Neuronal stem cell (in vitro differentiated cells): ENCODE measurements at regions not wholly inside any gene's neighbourhood (a gene's known extent, or its start where the extent isn't known, plus 50 kb on each side); places are given as distances from the start of the nearest gene placed in this dataset.

ENCODE experiments used
- DNase-seq: peaks from one replicate; pipeline ENCODE4 v3.0.0-alpha.2; 2013; ENCODE audit warnings: low spot score
- H2AFZ ChIP-seq: one replicate; pipeline ENCODE4 v1.6.1; 2013; ENCODE audit warnings: mild to moderate bottlenecking, low read length, inconsistent platforms
- H2AK5ac ChIP-seq: 2 replicates; pipeline ENCODE4 v1.6.1; 2013; ENCODE audit warnings: low read depth, mild to moderate bottlenecking, inconsistent platforms, low read length, moderate library complexity, mixed read lengths
- H2BK120ac ChIP-seq: 2 replicates; pipeline ENCODE4 v1.6.1; 2013; ENCODE audit warnings: low read depth, mild to moderate bottlenecking, inconsistent platforms, low read length, moderate library complexity, mixed read lengths
- H2BK12ac ChIP-seq: one replicate; pipeline ENCODE4 v1.6.1; 2013; ENCODE audit warnings: low read length, inconsistent platforms
- H2BK15ac ChIP-seq: 2 replicates; pipeline ENCODE4 v1.6.1; 2013; ENCODE audit warnings: mild to moderate bottlenecking, low read length, inconsistent platforms, mixed read lengths
- H2BK5ac ChIP-seq: one replicate; pipeline ENCODE4 v1.6.1; 2013; ENCODE audit warnings: inconsistent platforms, mild to moderate bottlenecking, low read length, moderate library complexity
- H3K14ac ChIP-seq: one replicate; pipeline ENCODE4 v1.6.1; 2013; ENCODE audit warnings: low read length, inconsistent platforms
- H3K18ac ChIP-seq: 2 replicates; pipeline ENCODE4 v1.6.1; 2013; ENCODE audit warnings: low read length, inconsistent platforms
- H3K23ac ChIP-seq: 2 replicates; pipeline ENCODE4 v1.6.1; 2013; ENCODE audit warnings: low read depth, mild to moderate bottlenecking, mixed read lengths, low read length, inconsistent platforms; ENCODE audit not compliant: poor library complexity
- H3K27ac ChIP-seq: replicated peaks from 3 replicates; pipeline ENCODE4 v1.5.1; 2013; ENCODE audit warnings: low read length, inconsistent platforms
- H3K27me3 ChIP-seq, 3 experiments: 2 replicates each; pipeline ENCODE4 v1.6.1; 2013; ENCODE audit warnings: low read length in 3 of 3, mild to moderate bottlenecking in 2 of 3, inconsistent platforms in 1 of 3, low read depth in 1 of 3, mixed read lengths in 1 of 3, moderate library complexity in 1 of 3; ENCODE audit not compliant: control insufficient read depth in 3 of 3, insufficient read depth in 3 of 3
- H3K36me3 ChIP-seq, 2 donors: replicated peaks in 1 of 2; 2 replicates each; pipeline ENCODE4 v1.6.1; 2013; ENCODE audit warnings: low read length in 2 of 2; ENCODE audit not compliant: control insufficient read depth in 2 of 2, insufficient read depth in 2 of 2
- H3K4ac ChIP-seq: 2 replicates; pipeline ENCODE4 v1.6.1; 2013; ENCODE audit warnings: inconsistent platforms, mild to moderate bottlenecking, low read length, moderate library complexity
- H3K4me1 ChIP-seq, 2 donors: 1 replicate in 1 of 2; 2 replicates in 1 of 2; pipeline ENCODE4 v1.6.1; 2013; ENCODE audit warnings: low read length in 2 of 2, low read depth in 1 of 2; ENCODE audit not compliant: control insufficient read depth in 2 of 2, insufficient read depth in 1 of 2
- H3K4me2 ChIP-seq: one replicate; pipeline ENCODE4 v1.6.1; 2013; ENCODE audit warnings: mild to moderate bottlenecking, low read length, inconsistent platforms; ENCODE audit not compliant: insufficient read depth, poor library complexity, severe bottlenecking
- H3K4me3 ChIP-seq, 2 donors: 2 replicates each; pipeline ENCODE4 v1.5.1; 2013; ENCODE audit warnings: low read length in 2 of 2, mild to moderate bottlenecking in 2 of 2, inconsistent platforms in 1 of 2, moderate library complexity in 1 of 2
- H3K79me1 ChIP-seq: one replicate; pipeline ENCODE4 v1.6.1; 2013; ENCODE audit warnings: low read depth, mild to moderate bottlenecking, inconsistent platforms, low read length, moderate library complexity
- H3K9ac ChIP-seq: one replicate; pipeline ENCODE4 v1.6.1; 2013; ENCODE audit warnings: mild to moderate bottlenecking, low read depth, low read length, inconsistent platforms; ENCODE audit not compliant: poor library complexity
- H3K9me3 ChIP-seq, 2 donors: replicated peaks in 1 of 2; 2 replicates each; pipeline versions ENCODE3 to v1.6.1; 2013; ENCODE audit warnings: low read length in 2 of 2, mild to moderate bottlenecking in 2 of 2, inconsistent platforms in 1 of 2, low read depth in 1 of 2, mixed read lengths in 1 of 2, moderate library complexity in 1 of 2; ENCODE audit not compliant: control insufficient read depth in 2 of 2, insufficient read depth in 1 of 2
- H4K8ac ChIP-seq: one replicate; pipeline ENCODE4 v1.6.1; 2013; ENCODE audit warnings: low read depth, mild to moderate bottlenecking, inconsistent platforms, low read length, moderate library complexity
- H4K91ac ChIP-seq: one replicate; pipeline ENCODE4 v1.6.1; 2013; ENCODE audit warnings: low read length, low read depth, mild to moderate bottlenecking, inconsistent platforms; ENCODE audit not compliant: poor library complexity
- WGBS, 2 donors: extraction: QIAGEN DNeasy Blood & Tissue Kit; methylation state at CpG; one replicate each; pipeline ENCODE4 v1.1.7; 2013; ENCODE audit warnings: missing lambda C conversion rate in 2 of 2, mixed read lengths in 1 of 2; ENCODE audit not compliant: insufficient read length in 2 of 2, insufficient replicate concordance in 1 of 2; ENCODE audit errors: extremely low coverage in 2 of 2; 5-methylcytosine and 5-hydroxymethylcytosine counted together

DNA sequence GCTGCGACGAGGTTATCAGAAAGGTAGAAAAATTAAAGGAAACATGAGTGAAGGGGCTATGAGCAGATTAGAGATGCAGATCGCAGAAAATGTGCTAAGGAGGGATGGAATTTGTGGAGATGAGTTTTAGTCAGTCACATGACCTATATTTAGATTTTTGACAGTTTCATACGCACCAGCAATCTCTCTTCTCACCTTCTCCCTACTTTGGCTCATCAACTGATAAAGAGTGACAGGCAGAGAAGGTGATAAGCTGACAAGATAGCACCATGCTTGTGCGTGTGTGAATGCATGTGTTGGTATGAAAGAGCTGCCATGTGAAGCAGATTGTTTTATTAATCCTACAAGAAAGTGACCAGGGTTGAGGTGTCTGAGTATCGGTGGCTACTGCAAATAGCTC is 252.6 kb downstream of the RAP2A start:
- Histone ChIP-seq H2BK12ac (no peak overlapping the region), H3K14ac (no peak overlapping the region), H3K9ac (no peak overlapping the region), H3K4me1 (no peaks in the 10 kb centered on the region), H4K91ac (no peak overlapping the region), H4K8ac (no peak overlapping the region), H3K23ac (no peak overlapping the region), H3K27me3 (no peaks in the 10 kb centered on the region), H3K4ac (no peak overlapping the region), H3K4me2 (no peak overlapping the region), H3K18ac (no peak overlapping the region), H2BK5ac (no peak overlapping the region), H3K79me1 (no peaks in the 10 kb centered on the region), H3K4me3 (no peak overlapping the region), H3K9me3 (no peaks in the 10 kb centered on the region), H3K27ac (no peak overlapping the region), H3K36me3 (no peaks in the 10 kb centered on the region), H2AFZ (no peak overlapping the region), H2BK120ac (no peak overlapping the region), H2AK5ac (no peak overlapping the region), H2BK15ac (no peak overlapping the region)
- no CpG with 5 or more reads among the region's 6 CpGs for WGBS, 2 donors
- no peak for DNase-seq

DNA sequence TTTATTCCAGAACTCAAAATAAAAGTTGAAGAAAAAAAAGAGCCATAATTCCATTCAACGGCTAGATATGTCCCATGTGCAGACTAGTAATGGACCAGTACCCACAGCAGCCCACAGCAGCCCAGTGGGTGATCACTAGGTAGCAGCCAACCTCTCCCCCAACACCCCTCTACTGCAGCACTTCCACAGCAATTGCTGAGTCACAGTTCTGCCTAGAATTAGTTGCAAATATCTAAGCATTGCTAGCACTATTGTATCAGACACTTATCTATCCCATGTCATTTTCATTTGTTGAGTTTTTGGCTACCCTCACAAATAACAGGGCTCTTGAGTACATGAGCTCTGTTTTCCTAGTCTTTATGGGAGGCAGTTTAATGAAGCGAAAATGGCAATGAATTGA is 258.7 kb downstream of the RAP2A start:
- no peaks in the 10 kb centered on the region for H3K4me1 ChIP-seq
- no peak overlapping the region for H4K91ac ChIP-seq
- H4K8ac ChIP-seq, result no peak overlapping the region
- H2AK5ac ChIP-seq, result no peak overlapping the region
- no peak overlapping the region for H2BK5ac ChIP-seq
- H3K79me1 ChIP-seq, result no peaks in the 10 kb centered on the region
- H3K14ac ChIP-seq, result no peak overlapping the region
- H3K4ac ChIP-seq, result no peak overlapping the region
- H3K23ac ChIP-seq, result no peak overlapping the region
- no peaks in the 10 kb centered on the region for H3K36me3 ChIP-seq
- H2BK12ac ChIP-seq, result no peak overlapping the region
- no CpG with 5 or more reads among the region's 2 CpGs for whole genome bisulfite sequencing, 2 donors
- H3K9ac ChIP-seq, result no peak overlapping the region
- H3K4me2 ChIP-seq, result no peak overlapping the region
- H3K9me3 ChIP-seq, result no peaks in the 10 kb centered on the region
- no peaks in the 10 kb centered on the region for H3K27me3 ChIP-seq
- H2AFZ ChIP-seq, result no peak overlapping the region
- no peak overlapping the region for H3K18ac ChIP-seq
- no peak overlapping the region for H2BK15ac ChIP-seq
- no peak overlapping the region for H3K27ac ChIP-seq
- H2BK120ac ChIP-seq, result no peak overlapping the region
- H3K4me3 ChIP-seq, result no peak overlapping the region
- no peak for DNase-seq

DNA sequence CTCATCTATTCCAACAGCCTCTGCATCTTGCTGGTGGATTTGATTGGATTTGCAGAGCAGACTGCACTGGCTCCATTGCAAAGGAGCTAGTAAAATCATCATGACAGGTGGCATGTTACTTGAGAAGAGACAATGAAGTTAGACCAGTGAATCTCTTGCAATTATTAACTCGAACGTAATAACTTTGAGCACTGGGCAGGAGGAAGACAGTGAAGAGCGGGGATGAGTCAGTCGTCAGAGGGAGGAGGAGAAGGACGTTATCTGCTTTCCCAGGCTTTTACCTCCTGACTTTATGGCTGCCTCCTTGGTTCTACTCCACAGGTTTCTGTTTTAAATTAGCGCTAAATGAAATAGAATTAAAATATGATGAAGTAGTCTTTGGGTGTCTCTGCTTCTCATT is 257.8 kb upstream of the IPO5 start:
- Histone ChIP-seq H3K4me3 (no peak overlapping the region), H3K9ac (no peak overlapping the region), H3K4me1 (no peaks in the 10 kb centered on the region), H2BK5ac (no peak overlapping the region), H3K18ac (no peak overlapping the region), H2AFZ (no peak overlapping the region), H3K79me1 (no peaks in the 10 kb centered on the region), H4K8ac (no peak overlapping the region), H2AK5ac (no peak overlapping the region), H2BK120ac (no peak overlapping the region), H4K91ac (no peak overlapping the region), H2BK12ac (no peak overlapping the region), H2BK15ac (no peak overlapping the region), H3K27ac (no peak overlapping the region), H3K4me2 (no peak overlapping the region), H3K23ac (no peak overlapping the region), H3K14ac (no peak overlapping the region), H3K36me3 (no peaks in the 10 kb centered on the region), H3K9me3 (no peaks in the 10 kb centered on the region), H3K4ac (no peak overlapping the region), H3K27me3 (no peaks in the 10 kb centered on the region)
- WGBS, 2 donors, result no CpG with 5 or more reads among the region's 6 CpGs
- DNase-seq, result no peak

DNA sequence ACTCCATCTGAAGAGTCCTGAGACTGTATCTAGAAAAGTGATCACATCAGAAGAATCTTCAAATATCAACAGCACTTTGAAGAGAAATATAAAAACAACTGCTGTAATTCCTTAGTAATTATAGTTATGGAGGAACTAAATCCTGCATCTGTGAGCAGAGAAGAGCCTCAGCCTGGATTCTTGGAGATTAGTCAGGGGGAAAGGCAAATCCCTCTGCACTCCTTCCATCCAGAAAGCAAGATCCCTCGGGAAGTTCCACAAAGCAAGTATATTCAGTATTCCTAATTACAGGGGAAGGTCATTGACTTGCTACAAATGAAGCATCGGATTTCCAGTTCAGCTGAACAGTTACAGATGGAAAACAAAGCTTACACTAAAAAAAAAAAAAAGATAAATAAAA is 256.6 kb upstream of the IPO5 start:
- DNase-seq, result no peak
- no peak overlapping the region for H3K4ac ChIP-seq

More for the DNA sequence above, 256.6 kb upstream of the IPO5 start:
- Histone ChIP-seq H4K91ac (no peak overlapping the region), H3K23ac (no peak overlapping the region), H3K4me2 (no peak overlapping the region), H2BK5ac (no peak overlapping the region), H3K4me1 (no peaks in the 10 kb centered on the region), H2BK12ac (no peak overlapping the region), H3K36me3 (no peaks in the 10 kb centered on the region), H3K14ac (no peak overlapping the region), H2BK15ac (no peak overlapping the region), H3K9ac (no peak overlapping the region), H3K27ac (no peak overlapping the region), H3K9me3 (no peaks in the 10 kb centered on the region), H2AK5ac (no peak overlapping the region), H3K79me1 (no peaks in the 10 kb centered on the region), H3K27me3 (no peaks in the 10 kb centered on the region), H4K8ac (no peak overlapping the region), H2BK120ac (no peak overlapping the region), H3K4me3 (no peak overlapping the region), H2AFZ (no peak overlapping the region), H3K18ac (no peak overlapping the region)
- no CpG with 5 or more reads among the region's 2 CpGs for WGBS, 2 donors
